Natural killer cell (primary cell): ENCODE measurements at regions not wholly inside any gene's neighbourhood (a gene's known extent, or its start where the extent isn't known, plus 50 kb on each side); places are given as distances from the start of the nearest gene placed in this dataset.

Experiments used
- ATAC-seq, 3 donors: fragments of 150-1000 bp in 2 of 3; fragments of 200-7000 bp in 1 of 3; cut with Tn5 transposase; 1 replicate in 1 of 3; 2 replicates in 2 of 3; pipeline ENCODE4 v1.10.0; 2021; ENCODE audit warnings: mild to moderate bottlenecking in 2 of 3, moderate library complexity in 2 of 3
- DNase-seq, 2 donors: peaks; one replicate each; pipeline versions ENCODE4 v3.0.0 to v3.0.0-alpha.2; 2013 to 2021; ENCODE audit warnings: mixed read lengths in 1 of 2
- H3K27ac ChIP-seq: one replicate; pipeline ENCODE4 v1.5.1; 2013; ENCODE audit warnings: mild to moderate bottlenecking, low read length
- H3K27me3 ChIP-seq: one replicate; pipeline ENCODE4 v1.6.1; 2013; ENCODE audit warnings: low read length; ENCODE audit not compliant: control insufficient read depth, insufficient read depth
- H3K36me3 ChIP-seq: one replicate; pipeline ENCODE4 v1.6.1; 2013; ENCODE audit warnings: low read length; ENCODE audit not compliant: control insufficient read depth, insufficient read depth
- H3K4me1 ChIP-seq: one replicate; pipeline ENCODE4 v1.6.1; 2013; ENCODE audit warnings: low read length; ENCODE audit not compliant: control insufficient read depth, insufficient read depth
- H3K4me3 ChIP-seq: one replicate; pipeline ENCODE4 v1.5.1; 2013; ENCODE audit warnings: low read length
- H3K9me3 ChIP-seq: one replicate; pipeline ENCODE4 v1.6.1; 2013; ENCODE audit warnings: low read length; ENCODE audit not compliant: control insufficient read depth, insufficient read depth
- H3K27ac Mint-ChIP-seq, 2 donors: one replicate each; pipeline ENCODE4 v1.8.0; 2022; ENCODE audit warnings: mild to moderate bottlenecking in 2 of 2, mixed read lengths in 2 of 2, moderate library complexity in 1 of 2
- H3K27me3 Mint-ChIP-seq, 2 donors: one replicate each; pipeline ENCODE4 v1.8.0; 2022; ENCODE audit warnings: low read depth in 2 of 2, mixed read lengths in 2 of 2
- H3K36me3 Mint-ChIP-seq: one replicate; pipeline ENCODE4 v1.8.0; 2022; ENCODE audit warnings: mixed read lengths
- H3K4me1 Mint-ChIP-seq, 2 donors: one replicate each; pipeline ENCODE4 v1.8.0; 2022; ENCODE audit warnings: mixed read lengths in 2 of 2
- H3K4me3 Mint-ChIP-seq: one replicate; pipeline ENCODE4 v1.8.0; 2022; ENCODE audit warnings: mild to moderate bottlenecking, moderate library complexity, mixed read lengths
- H3K9me3 Mint-ChIP-seq, 2 donors: one replicate each; pipeline ENCODE4 v1.8.0; 2022; ENCODE audit warnings: mixed read lengths in 2 of 2
- WGBS: methylation state at CpG from one replicate; pipeline ENCODE4 v1.1.7; 2013; ENCODE audit warnings: missing lambda C conversion rate; ENCODE audit not compliant: insufficient coverage; 5-methylcytosine and 5-hydroxymethylcytosine counted together
- intact Hi-C: fragments of 100-400 bp; cut with micrococcal nuclease; formaldehyde crosslinking; loops from one replicate; pipeline ENCODE4 v1.14.2; 2022
- TF ChIP-seq, protein P1 (sequence below): fragments of 200-600 bp; IDR thresholded peaks from one replicate; pipeline ENCODE4 v1.8.0; 2022; ENCODE audit warnings: antibody characterized with exemption

- Histone ChIP-seq H3K27me3 (no peaks in the 10 kb centered on the region), H3K9me3 (peaks cover 3% of the 10 kb centered on the region), H3K27ac (no peak overlapping the region), H3K4me3 (no peak overlapping the region), H3K36me3 (no peaks in the 10 kb centered on the region), H3K4me1 (no peaks in the 10 kb centered on the region)
- Mint-ChIP-seq H3K4me3 (no peak overlapping the region), H3K36me3 (peaks cover 6% of the 10 kb centered on the region), H3K27me3 (no peaks in the 10 kb centered on the region), H3K9me3 (peaks cover 2 to 8% of the 10 kb centered on the region in 2 donors), H3K4me1 (no peaks in the 10 kb centered on the region), H3K27ac (no peak overlapping the region)
- no peak for DNase-seq
- TF ChIP-seq, protein P1, sequence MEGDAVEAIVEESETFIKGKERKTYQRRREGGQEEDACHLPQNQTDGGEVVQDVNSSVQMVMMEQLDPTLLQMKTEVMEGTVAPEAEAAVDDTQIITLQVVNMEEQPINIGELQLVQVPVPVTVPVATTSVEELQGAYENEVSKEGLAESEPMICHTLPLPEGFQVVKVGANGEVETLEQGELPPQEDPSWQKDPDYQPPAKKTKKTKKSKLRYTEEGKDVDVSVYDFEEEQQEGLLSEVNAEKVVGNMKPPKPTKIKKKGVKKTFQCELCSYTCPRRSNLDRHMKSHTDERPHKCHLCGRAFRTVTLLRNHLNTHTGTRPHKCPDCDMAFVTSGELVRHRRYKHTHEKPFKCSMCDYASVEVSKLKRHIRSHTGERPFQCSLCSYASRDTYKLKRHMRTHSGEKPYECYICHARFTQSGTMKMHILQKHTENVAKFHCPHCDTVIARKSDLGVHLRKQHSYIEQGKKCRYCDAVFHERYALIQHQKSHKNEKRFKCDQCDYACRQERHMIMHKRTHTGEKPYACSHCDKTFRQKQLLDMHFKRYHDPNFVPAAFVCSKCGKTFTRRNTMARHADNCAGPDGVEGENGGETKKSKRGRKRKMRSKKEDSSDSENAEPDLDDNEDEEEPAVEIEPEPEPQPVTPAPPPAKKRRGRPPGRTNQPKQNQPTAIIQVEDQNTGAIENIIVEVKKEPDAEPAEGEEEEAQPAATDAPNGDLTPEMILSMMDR = no peak
- 81% methylated on average over 6 of the region's 7 CpGs for WGBS
- intact Hi-C loops = no loop called here
- no peak for ATAC-seq
Measured at GRCh38 chr1:187931776-187932175, 1103.0 kb downstream of the PLA2G4A start.

GRCh38 chr1:187933562-187934419 is 1105.0 kb downstream of the PLA2G4A start:
- no peak overlapping the region for H3K4me3 ChIP-seq
- Mint-ChIP-seq H3K4me1 (no peaks in the 10 kb centered on the region), H3K9me3 (peaks cover 4 to 15% of the 10 kb centered on the region in 2 donors), H3K27ac (no peak overlapping the region), H3K36me3 (peaks cover 16% of the 10 kb centered on the region), H3K27me3 (no peaks in the 10 kb centered on the region), H3K4me3 (no peak overlapping the region)
- no peak for ATAC-seq
- TF ChIP-seq, protein P1 = no peak
- H3K27ac ChIP-seq = no peak overlapping the region
- H3K4me1 ChIP-seq = no peaks in the 10 kb centered on the region
- no peaks in the 10 kb centered on the region for H3K27me3 ChIP-seq
- no peaks in the 10 kb centered on the region for H3K36me3 ChIP-seq
- H3K9me3 ChIP-seq = peaks cover 3% of the 10 kb centered on the region
- no peak for DNase-seq
- WGBS = 92% methylated on average over 3 of the region's 3 CpGs
- intact Hi-C loops = no loop called here

DNA sequence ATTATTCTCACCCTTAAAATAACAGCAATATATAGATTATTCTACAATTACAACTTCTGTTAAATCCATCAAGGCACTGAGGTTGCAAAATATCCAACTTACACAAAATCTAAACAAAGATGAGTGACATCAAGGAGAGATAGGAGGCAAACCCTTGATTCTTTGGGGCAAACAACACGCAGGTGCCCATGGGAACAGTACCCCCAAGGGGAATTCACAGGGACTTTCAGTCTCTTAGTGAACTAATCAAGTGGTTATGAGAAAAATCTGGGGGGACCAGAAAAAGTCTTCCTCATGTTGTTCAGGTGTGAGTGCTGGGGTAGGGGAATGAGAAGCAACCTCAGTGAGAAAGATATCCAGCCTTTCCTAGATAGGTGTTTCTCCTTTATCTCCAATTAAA is 1107.9 kb downstream of the PLA2G4A start:
- H3K4me1 ChIP-seq = no peaks in the 10 kb centered on the region
- H3K27ac ChIP-seq = no peak overlapping the region
- H3K9me3 Mint-ChIP-seq = peaks cover 8 to 13% of the 10 kb centered on the region in 2 donors
- peaks cover 16% of the 10 kb centered on the region for H3K36me3 Mint-ChIP-seq
- no peak overlapping the region for H3K4me3 Mint-ChIP-seq
- no peaks in the 10 kb centered on the region for H3K36me3 ChIP-seq
- 87% methylated on average over 1 of the region's 1 CpG for WGBS
- no peak for DNase-seq
- H3K27ac Mint-ChIP-seq = no peak overlapping the region
- intact Hi-C loops = no loop called here
- H3K27me3 Mint-ChIP-seq = no peaks in the 10 kb centered on the region
- TF ChIP-seq, protein P1 = no peak
- peaks cover 5% of the 10 kb centered on the region for H3K9me3 ChIP-seq
- no peaks in the 10 kb centered on the region for H3K27me3 ChIP-seq
- ATAC-seq = no peak
- H3K4me3 ChIP-seq = no peak overlapping the region
- H3K4me1 Mint-ChIP-seq = no peaks in the 10 kb centered on the region

DNA sequence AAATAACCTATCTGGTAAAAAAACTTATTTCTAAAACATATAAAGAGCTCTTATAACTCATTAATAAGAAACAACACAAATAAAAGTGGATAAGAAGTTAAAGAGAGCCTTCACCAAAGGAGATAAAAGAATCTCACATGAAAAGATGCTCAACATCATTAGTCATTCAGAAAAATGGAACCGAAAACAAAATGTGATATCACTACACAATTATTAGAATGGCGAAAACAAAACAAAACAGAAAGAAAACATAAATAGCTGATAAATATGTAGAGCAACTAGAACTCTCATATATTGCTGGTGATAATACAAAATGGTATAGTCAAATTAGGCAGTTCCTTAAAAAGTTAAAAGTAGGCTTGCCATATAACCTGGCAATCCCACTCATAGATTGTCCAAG is 1109.3 kb downstream of the PLA2G4A start:
- TF ChIP-seq, protein P1 = no peak
- no peak overlapping the region for H3K27ac Mint-ChIP-seq
- no CpG with 5 or more reads among the region's 2 CpGs for WGBS

More for the DNA sequence above, 1109.3 kb downstream of the PLA2G4A start:
- peaks cover 16% of the 10 kb centered on the region for H3K36me3 Mint-ChIP-seq
- intact Hi-C loops = no loop called here
- H3K27me3 Mint-ChIP-seq = no peaks in the 10 kb centered on the region
- ATAC-seq (no peak), DNase-seq (no peak)
- no peak overlapping the region for H3K27ac ChIP-seq
- no peak overlapping the region for H3K4me3 Mint-ChIP-seq
- no peaks in the 10 kb centered on the region for H3K27me3 ChIP-seq
- no peaks in the 10 kb centered on the region for H3K36me3 ChIP-seq
- H3K9me3 ChIP-seq = peaks cover 12% of the 10 kb centered on the region
- H3K4me1 ChIP-seq = no peaks in the 10 kb centered on the region
- peaks cover 12 to 19% of the 10 kb centered on the region in 2 donors for H3K9me3 Mint-ChIP-seq
- no peaks in the 10 kb centered on the region for H3K4me1 Mint-ChIP-seq
- H3K4me3 ChIP-seq = no peak overlapping the region
